ENCODE measurements at regions not wholly inside any gene's neighbourhood (a gene's known extent, or its start where the extent isn't known, plus 50 kb on each side); places are given as distances from the start of the nearest gene placed in this dataset.

DNA sequence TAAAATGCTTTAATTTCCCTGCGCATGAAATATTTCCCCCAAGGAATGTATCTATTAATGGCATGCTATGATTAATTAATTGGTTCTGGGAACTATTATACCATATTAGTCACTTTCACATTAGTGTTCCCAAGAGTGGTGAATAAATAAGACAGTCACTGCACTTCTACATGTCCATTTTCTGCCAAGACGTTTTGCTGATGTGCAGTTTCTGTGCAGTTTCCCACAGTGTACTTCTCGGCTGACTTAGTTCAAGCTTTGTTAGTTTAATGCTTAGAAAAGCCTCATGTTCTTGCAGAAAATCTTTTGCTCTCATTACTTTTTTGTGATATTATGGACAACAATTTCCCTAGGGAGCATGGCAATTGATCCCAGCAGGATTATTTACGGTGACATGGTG lies 1014.5 kb downstream of the BRINP3 start:
- H3K9me3 ChIP-seq (ENCODE audit: control insufficient read depth in 4 of 4, low read length in 3 of 4), result no peaks in the 10 kb centered on the region
- TF ChIP-seq HNF4G (IDR thresholded peaks at IDR 0.05) (no peak), TAF1 (conservative IDR thresholded peaks at IDR 0.05) (no peak), EGR1 (IDR thresholded peaks at IDR 0.05; ENCODE audit: low read depth in 2 of 2) (no peak)
- H3K4me1 ChIP-seq (ENCODE audit: control insufficient read depth in 4 of 4, insufficient read depth in 4 of 4, low read length in 3 of 4), result no peaks in the 10 kb centered on the region
- H3K4me3 ChIP-seq (ENCODE audit: low read depth in 1 of 3, low read length in 3 of 3), result no peak overlapping the region
- no peak for DNase-seq (ENCODE audit: low spot score)
- no peaks in the 10 kb centered on the region for H3K27me3 ChIP-seq (ENCODE audit: control insufficient read depth in 4 of 4, insufficient read depth in 4 of 4, low read length in 3 of 4)
- no peaks in the 10 kb centered on the region for H3K36me3 ChIP-seq (ENCODE audit: control insufficient read depth in 4 of 4, insufficient read depth in 3 of 4, low read depth in 1 of 4, low read length in 3 of 4)
- WGBS, result 65% methylated on average over 4 of the region's 4 CpGs
- H3K27ac ChIP-seq (ENCODE audit: low read depth in 1 of 2, low read length in 2 of 2), result no peak overlapping the region
- H3K9ac ChIP-seq (ENCODE audit: low read depth in 1 of 2, low read length in 2 of 2), result no peak overlapping the region

DNA sequence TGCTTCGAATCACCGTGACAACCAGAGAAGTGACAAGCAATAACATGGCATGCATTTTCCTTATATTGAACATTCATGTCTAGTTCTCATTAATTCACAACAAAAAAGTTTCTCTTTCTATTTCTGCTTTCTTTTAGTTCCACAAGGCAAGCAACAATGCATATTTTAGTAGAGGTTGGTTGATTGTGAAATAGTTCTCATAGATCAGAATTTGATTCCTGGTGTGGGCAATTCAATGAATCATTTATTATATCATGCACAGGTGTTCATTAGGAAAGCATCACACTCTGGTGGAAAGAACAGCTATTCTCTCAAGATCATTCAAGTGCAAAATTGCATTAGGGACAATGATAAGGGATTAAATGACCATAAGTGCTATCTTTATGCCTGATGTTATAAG lies 980.9 kb downstream of the BRINP3 start:
- Histone ChIP-seq H3K4me3 (ENCODE audit: low read depth in 1 of 3, low read length in 3 of 3) (no peak overlapping the region), H3K9ac (ENCODE audit: low read depth in 1 of 2, low read length in 2 of 2) (no peak overlapping the region), H3K9me3 (ENCODE audit: control insufficient read depth in 4 of 4, low read length in 3 of 4) (no peaks in the 10 kb centered on the region), H3K27me3 (ENCODE audit: control insufficient read depth in 4 of 4, insufficient read depth in 4 of 4, low read length in 3 of 4) (no peaks in the 10 kb centered on the region), H3K27ac (ENCODE audit: low read depth in 1 of 2, low read length in 2 of 2) (no peak overlapping the region), H3K36me3 (ENCODE audit: control insufficient read depth in 4 of 4, insufficient read depth in 3 of 4, low read depth in 1 of 4, low read length in 3 of 4) (no peaks in the 10 kb centered on the region), H3K4me1 (ENCODE audit: control insufficient read depth in 4 of 4, insufficient read depth in 4 of 4, low read length in 3 of 4) (no peaks in the 10 kb centered on the region)
- no peak for TF ChIP-seq SP1 (IDR thresholded peaks at IDR 0.05)
- no peak for TF ChIP-seq FOXA1 (IDR thresholded peaks at IDR 0.05)
- no peak for TF ChIP-seq NR2F2 (IDR thresholded peaks at IDR 0.05)
- no peak for DNase-seq (ENCODE audit: low spot score)
- WGBS, result 76% methylated on average over 2 of the region's 2 CpGs

GRCh38 chr1:189499736-189500135 lies 977.9 kb downstream of the BRINP3 start:
- WGBS, result 64% methylated on average over 4 of the region's 4 CpGs

More at GRCh38 chr1:189499736-189500135, 977.9 kb downstream of the BRINP3 start:
- no peaks in the 10 kb centered on the region for H3K27me3 ChIP-seq (ENCODE audit: control insufficient read depth in 4 of 4, insufficient read depth in 4 of 4, low read length in 3 of 4)
- peaks cover 0 to 2% (median 0%) of the 10 kb centered on the region in 4 donors for H3K9me3 ChIP-seq (ENCODE audit: control insufficient read depth in 4 of 4, low read length in 3 of 4)
- H3K4me1 ChIP-seq (ENCODE audit: control insufficient read depth in 4 of 4, insufficient read depth in 4 of 4, low read length in 3 of 4), result no peaks in the 10 kb centered on the region
- no peak for DNase-seq (ENCODE audit: low spot score)
- no peak overlapping the region for H3K27ac ChIP-seq (ENCODE audit: low read depth in 1 of 2, low read length in 2 of 2)
- H3K36me3 ChIP-seq (ENCODE audit: control insufficient read depth in 4 of 4, insufficient read depth in 3 of 4, low read depth in 1 of 4, low read length in 3 of 4), result no peaks in the 10 kb centered on the region
- TF ChIP-seq, protein P1, sequence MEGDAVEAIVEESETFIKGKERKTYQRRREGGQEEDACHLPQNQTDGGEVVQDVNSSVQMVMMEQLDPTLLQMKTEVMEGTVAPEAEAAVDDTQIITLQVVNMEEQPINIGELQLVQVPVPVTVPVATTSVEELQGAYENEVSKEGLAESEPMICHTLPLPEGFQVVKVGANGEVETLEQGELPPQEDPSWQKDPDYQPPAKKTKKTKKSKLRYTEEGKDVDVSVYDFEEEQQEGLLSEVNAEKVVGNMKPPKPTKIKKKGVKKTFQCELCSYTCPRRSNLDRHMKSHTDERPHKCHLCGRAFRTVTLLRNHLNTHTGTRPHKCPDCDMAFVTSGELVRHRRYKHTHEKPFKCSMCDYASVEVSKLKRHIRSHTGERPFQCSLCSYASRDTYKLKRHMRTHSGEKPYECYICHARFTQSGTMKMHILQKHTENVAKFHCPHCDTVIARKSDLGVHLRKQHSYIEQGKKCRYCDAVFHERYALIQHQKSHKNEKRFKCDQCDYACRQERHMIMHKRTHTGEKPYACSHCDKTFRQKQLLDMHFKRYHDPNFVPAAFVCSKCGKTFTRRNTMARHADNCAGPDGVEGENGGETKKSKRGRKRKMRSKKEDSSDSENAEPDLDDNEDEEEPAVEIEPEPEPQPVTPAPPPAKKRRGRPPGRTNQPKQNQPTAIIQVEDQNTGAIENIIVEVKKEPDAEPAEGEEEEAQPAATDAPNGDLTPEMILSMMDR (IDR thresholded peaks at IDR 0.05; ENCODE audit: low read depth, low read length, missing input control), result no peak
- TF ChIP-seq FOXA2 (IDR thresholded peaks at IDR 0.05) (no peak), RXRA (IDR thresholded peaks at IDR 0.05) (no peak), TAF1 (conservative IDR thresholded peaks at IDR 0.05) (no peak), NR2F2 (IDR thresholded peaks at IDR 0.05) (no peak), GABPA (IDR thresholded peaks at IDR 0.05 in 1 of 2, conservative IDR thresholded peaks at IDR 0.05 in 1 of 2) (no peak), SP1 (IDR thresholded peaks at IDR 0.05) (no peak), ZBTB33 (IDR thresholded peaks at IDR 0.05) (no peak), FOXA1 (IDR thresholded peaks at IDR 0.05) (no peak), RAD21 (IDR thresholded peaks at IDR 0.05) (no peak), HNF4A (conservative IDR thresholded peaks at IDR 0.05) (no peak), EGR1 (IDR thresholded peaks at IDR 0.05; ENCODE audit: low read depth in 2 of 2) (no peak), REST (IDR thresholded peaks at IDR 0.05) (no peak), YY1 (IDR thresholded peaks at IDR 0.05) (no peak), HNF4G (IDR thresholded peaks at IDR 0.05) (no peak), JUND (IDR thresholded peaks at IDR 0.05) (no peak)
- TF ChIP-seq, protein P2, sequence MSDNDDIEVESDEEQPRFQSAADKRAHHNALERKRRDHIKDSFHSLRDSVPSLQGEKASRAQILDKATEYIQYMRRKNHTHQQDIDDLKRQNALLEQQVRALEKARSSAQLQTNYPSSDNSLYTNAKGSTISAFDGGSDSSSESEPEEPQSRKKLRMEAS (IDR thresholded peaks at IDR 0.05), result no peak
- TF ChIP-seq, protein P3, sequence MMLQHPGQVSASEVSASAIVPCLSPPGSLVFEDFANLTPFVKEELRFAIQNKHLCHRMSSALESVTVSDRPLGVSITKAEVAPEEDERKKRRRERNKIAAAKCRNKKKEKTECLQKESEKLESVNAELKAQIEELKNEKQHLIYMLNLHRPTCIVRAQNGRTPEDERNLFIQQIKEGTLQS (IDR thresholded peaks at IDR 0.05), result no peak
- H3K9ac ChIP-seq (ENCODE audit: low read depth in 1 of 2, low read length in 2 of 2), result no peak overlapping the region
- no peak overlapping the region for H3K4me3 ChIP-seq (ENCODE audit: low read depth in 1 of 3, low read length in 3 of 3)

Measured in liver (tissue), 8 donors.